NCI-H460 (cell line): ENCODE measurements at regions not wholly inside any gene's neighbourhood (a gene's known extent, or its start where the extent isn't known, plus 50 kb on each side); places are given as distances from the start of the nearest gene placed in this dataset.
"Not testable (repeated sequence)": the region's sequence is repeated elsewhere in the genome, so short reads cannot be mapped to it uniquely, and the experiment has no call there.

Source experiments
- DNase-seq: peaks from one replicate; pipeline ENCODE4 v3.0.0-alpha.2; 2016; ENCODE audit warnings: low read depth; ENCODE audit errors: extremely low read depth

DNA sequence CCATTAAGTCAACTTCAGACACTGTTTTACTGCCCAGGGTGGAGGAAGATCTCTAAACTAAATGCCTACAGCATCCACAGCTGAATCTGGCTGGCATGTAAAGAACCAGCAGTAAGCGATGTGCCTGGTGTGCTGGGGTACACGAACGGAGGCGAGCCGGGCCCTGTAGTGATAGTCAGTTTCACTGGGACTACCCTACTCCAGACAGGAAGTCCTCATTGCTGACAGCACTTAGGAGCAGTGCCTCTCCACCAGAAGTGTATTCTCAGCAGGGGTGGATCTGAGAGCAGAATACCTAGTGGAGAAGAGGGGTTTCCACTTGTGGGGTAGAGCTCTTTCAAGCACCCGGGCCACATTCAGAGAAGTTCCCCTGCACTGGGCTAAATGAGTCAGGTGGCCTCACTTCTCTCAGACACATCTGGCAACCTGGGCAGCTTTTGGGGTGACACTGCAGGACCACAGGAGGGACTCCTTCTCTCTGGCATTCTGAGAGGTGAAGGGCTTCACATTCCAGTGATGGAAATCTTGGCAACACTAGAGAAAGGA is 290.3 kb upstream of the PLGLB1 start:
- DNase-seq: not testable (repeated sequence)

DNA sequence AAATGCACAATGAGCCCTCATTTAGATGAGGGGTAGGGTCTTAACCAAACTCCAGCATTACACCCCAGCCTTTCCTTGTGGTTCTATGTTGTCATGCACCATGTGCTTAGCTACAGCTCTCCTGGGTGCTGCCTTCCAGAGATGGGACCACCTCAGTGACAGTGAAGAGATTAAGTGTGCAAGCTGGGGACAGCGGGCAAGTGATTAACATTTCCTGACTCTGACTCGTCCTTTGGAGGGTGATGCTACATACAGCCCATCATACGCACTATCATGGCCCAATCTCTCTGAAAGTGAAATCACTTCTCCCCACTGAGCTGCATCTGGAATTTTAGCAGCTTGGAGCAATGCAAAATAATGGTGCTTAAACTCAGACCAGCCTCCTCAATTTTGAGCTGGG is 293.0 kb upstream of the PLGLB1 start:
- DNase-seq: not testable (repeated sequence)

DNA sequence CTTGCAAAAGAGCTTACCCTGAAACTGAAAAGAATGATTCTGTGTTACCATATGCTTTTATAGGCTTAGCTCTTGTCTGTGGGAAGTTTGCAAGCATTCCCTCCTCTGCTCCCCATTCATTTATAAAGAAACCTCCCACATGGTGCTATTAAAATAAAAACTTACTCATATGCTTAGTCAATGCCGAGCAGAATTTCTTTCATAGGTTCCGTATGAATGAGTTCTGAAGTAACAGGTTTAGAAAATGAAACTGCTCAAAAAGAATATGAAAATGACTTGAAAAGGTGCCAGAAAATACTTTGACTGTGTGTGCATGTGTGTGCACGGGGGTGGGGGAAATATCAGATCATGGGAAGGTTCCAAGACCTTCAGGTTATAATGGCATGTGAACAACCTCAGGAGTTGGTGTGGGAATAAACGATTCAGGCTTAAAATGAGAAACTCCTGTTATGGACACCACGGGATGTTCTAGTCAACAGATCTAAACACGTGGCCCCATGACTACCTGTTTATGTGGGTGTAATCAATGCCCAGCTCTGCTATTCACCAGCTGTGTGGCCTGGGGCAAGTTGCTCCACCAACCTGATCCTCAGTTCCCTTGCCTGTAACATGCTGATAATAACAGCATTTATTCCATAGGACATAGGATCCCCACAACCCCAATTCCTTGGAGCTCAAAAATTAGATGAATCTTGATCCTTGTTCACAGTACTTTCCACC is 293.7 kb upstream of the PLGLB1 start:
- not testable (repeated sequence) for DNase-seq

DNA sequence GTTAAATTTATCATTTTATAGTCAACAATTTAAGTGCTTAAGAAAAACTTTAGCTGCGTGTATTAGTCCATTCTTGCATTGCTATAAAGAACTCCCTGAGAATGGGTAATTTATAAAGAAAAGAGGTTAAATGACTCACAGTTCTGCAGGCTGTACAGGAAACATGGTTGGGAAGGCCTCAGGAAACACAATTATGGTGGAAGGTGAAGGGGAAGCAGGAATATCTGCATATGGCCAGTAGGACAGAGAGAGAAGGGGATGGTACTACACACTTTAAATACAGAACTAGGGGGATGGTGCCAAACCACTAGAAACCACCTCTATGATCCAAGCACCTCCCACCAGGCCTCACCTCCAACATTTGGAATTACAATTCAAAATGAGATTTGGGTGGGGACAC is 295.5 kb upstream of the PLGLB1 start:
- DNase-seq: not testable (repeated sequence)

DNA sequence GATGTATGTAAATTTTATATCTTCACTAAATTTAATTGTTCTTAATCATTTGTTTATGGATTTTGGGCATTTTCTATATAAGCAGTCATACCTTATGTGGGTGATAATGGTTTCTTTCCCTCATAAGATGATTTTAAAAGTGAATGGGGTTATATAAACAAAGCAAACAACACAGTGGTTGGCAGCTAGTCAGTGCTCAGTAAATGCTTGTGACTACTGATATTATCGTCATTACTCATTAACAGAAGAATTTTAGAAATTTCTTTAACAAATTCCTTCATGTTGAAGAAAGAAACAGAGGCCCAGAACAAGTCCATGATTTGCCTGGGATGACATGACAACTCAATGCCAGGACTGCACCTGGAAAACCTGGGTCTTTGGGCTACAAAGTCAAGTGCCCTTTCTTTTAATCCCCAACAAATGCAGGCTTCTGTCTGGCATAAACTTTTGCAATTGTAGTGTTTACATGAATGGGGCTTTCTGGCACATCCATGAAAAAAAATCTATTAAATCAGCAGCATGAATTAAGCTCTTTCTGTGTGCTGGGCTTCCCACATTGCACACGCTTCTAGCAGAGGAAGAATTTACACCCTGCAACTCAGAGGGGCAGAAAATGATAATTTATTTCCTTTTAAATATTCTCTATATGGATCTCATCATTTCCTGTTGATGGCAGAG is 297.3 kb upstream of the PLGLB1 start:
- not testable (repeated sequence) for DNase-seq

DNA sequence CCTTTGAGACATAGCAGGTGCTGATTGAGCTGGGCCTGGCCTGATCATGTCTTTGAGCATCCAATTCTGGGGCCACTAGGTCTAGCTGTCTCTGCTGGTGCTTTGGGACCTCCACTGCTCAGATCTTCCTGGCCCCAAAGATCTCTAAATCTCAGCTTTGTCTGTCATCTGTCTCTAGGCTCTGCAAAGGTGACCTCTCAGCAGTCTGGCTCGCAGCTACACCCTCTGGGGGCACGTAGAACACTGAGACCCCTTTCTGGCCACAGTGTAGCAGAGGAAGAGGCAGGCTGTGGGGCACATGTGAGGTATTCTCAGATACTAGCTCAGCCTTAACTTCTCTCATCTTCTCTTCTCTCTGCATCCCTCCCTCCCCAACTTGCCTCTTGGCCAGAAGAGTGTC is 298.1 kb upstream of the PLGLB1 start:
- not testable (repeated sequence) for DNase-seq

DNA sequence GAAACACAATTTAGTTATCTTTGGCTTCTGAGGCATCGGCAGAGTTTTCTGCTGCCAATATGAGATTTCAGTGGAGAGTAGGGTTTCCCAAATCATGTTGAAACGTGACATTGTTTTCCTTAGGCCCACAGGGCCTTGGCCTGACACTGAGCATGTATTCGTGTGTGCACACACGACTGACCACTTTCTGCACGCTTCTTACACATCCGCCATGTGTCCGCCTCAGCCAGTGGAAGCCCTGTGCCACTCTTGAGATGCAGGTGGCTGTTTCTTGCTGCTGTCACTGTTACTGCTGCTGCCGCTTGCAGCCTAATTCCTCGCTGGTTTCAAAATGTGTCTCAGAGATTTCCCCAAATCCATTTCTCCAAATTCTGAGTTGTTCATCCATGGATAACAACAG is 299.6 kb upstream of the PLGLB1 start:
- DNase-seq: not testable (repeated sequence)

DNA sequence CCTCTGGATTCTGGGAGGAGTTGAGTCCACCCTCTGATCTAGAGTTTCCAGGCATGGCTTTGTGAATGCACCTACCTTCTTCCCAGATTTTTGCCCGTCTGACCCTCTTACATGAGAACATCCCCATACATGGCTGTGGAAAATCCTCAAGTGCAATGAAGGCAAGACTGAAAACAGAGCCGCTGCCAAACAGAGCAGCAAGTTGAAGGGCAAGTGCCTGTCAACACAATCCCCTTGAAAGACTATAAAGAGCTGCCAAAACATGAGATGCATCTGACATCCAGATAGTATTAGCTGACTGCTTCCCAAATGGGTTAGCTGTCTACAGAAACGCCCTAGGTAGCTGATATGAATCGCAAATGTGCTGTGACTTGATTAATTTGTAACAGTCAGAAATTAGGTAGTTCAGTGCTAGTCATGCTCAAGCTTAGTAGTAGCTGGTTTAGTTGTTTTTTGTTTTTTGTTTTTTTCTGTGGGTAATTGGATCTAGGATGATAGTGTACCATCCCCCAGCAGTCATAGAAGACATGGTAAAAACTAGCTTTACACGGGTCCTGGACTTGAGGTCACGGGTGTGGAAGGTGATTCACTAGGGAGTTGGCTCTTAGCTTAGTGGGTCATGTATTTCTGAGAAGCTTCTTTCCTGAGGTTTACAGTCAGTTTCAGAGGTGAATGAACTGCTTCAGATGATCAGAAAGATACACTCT is 302.8 kb upstream of the PLGLB1 start:
- not testable (repeated sequence) for DNase-seq

DNA sequence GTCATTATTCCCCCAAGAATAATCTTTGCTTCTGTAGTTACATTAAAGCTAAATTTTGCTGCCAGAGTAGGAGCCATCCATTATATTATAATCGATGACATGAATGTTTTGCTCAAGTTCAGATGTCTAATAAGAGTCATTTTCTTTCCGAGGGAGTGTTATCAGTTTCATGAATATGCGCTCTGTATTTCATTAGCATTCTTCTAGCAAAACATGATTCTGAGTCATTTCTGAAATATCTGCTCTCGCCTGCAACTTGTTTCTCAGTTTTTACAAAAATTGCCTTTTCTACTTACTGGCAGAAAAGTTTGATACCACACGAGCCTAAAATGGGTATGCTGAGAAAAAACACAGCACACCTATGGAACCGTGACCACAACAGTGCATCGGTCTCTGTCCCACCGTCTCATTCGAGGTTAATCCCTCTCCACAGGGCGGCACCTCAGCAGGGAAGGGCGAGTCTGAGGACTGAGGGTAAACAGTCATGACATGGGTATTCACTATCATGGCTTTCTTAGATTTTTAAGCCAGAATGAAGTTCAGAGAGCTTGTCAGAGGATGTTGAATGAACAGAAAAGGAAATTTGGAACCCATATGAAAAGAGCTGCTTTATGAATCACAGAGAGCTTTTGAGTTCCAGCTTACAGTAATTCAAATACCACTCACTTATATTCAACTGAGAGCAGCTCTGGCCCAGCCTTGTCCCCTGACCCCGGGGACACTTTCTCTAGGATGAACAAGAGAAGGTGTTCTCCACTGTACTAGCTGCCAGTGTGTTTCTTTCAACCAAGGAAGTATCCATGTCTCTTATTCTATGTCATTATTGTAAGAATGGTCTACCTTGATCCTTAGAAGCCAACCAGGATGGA is 303.6 kb upstream of the PLGLB1 start:
- DNase-seq: not testable (repeated sequence)

DNA sequence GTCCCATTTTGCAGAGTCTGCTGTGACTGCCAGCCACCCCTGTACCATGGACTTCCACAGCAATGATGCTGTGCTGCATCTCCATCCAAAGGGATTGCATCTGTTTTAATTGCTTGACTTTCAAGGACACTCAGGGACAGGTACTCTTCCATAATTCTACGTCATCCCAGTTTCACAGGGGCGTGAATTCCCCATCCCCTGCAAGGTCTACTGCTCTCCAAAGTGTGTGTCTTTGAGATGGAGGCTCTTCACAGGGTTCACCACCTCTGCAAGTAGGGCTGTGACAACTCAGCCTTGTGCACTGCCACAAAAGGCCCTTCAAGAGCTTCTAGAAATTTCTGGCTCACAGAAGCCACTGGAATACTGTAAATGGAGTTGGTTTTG is 304.3 kb upstream of the PLGLB1 start:
- not testable (repeated sequence) for DNase-seq

DNA sequence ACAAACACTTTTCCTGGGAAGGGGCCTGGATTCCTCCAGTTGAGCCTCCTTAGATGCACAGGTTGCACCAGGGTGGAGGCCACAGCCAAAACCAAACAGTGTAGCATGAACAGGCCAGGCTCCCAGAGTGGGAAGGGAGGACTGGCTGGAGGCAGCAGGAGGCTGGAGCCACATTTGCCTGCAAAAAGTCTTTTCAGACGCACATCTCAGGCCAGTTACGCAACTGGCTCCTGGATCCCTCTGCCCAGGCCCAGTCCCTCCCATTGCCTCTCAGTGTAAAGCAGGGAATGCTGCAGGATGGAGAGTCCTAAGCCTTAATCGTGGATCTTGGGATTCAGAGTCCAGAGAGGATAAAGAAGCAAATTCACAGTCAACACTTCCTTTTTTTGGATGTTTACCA is 305.1 kb upstream of the PLGLB1 start:
- DNase-seq: not testable (repeated sequence)

DNA sequence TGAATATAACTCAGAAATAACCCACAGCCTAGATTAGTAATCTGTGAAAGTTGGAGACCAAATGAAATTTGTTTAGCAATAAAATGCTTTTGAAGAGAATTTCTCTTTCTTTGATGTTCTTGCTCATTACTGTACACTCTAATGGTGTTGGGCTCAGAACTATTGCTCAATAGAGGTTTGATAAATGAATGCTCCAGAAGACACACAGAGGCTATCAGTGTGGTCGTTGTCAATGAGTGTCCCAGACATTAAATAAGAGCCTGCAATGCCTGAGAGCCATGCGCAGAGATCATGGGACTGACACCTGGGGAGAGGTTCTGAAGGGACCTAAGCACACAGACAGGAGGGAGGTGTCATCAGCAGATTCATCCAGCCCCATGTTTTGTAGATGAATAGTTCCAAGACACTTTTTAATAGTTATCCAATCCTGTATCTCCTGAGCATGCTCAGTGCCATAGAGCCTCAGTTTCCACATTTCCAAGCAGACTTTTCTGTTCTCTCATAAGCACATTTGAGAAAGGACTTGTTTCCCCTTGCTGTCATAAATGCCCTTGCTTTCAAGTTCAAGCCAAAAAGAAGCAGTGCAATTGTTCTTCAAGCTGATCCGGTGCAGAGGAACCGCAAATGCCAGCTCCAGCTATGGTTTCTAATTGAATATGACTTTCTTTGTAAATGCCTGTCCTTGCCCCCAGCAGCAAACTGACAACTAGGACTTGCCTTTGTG is 306.2 kb upstream of the PLGLB1 start:
- not testable (repeated sequence) for DNase-seq

DNA sequence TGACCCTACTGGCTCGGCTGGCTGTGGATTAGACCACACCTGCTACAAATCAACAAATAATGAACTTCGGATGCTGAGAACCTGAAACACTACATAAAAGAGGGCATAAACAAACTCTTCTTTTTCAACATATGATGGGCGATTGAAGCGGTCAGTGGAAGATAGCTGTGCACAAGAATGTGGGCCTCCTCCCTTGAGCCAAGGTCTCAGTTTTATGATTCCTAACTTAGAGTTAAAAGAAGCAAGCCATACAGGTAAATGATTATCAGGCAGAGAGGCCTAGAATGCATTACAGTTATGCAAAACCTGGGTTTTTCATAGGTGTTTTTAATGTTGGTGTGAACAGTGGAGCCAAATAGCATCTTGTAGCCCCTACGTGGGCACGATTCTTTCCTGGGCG is 307.9 kb upstream of the PLGLB1 start:
- not testable (repeated sequence) for DNase-seq

DNA sequence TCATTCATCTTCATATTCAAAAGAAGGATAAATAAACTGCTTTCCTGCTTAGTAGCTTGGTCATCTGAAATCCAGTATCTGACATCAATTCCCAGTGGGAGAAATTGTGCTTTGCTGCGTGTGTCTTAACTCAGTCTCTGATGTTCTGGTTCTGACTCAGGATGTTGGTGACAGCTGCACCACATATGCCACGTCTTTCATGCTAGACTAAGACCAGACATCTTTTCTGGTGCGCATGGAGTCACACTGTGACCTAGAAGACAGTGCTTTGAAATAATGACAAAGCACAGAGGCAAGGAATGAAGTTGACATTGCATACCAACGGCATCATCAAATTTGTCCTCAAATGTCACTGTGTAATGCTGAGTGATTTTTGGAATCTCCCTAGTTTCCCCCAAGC is 308.8 kb upstream of the PLGLB1 start:
- DNase-seq: not testable (repeated sequence)

DNA sequence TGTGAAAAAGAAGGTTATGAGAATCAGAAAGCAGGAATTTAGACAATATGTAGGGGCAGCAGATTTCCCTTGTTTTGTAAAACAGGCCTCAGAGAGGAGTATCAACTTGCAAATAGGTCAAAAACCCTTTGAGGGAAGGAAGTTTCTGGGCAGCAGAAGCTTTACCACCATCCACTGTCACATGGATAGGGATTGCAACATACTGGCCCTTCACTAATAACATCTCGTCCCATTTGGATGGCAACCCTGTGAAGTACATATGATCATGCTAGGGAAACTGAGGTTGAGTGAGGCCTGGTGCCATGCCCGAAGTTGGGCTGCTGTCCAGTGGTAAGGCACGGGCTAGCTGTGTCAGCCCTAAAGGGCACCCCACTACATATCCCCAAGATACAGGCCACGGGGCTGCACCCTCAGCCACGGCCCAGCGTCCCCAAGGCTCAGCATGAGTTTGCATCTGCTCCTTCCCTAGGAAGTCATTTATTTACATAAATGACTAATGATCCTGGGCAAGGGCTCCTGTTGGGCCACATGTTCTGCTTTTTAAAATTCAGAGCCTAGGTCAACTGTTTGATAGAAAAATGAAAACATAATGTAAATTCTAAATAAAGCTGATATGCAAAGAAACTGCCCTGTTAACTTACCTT is 310.4 kb upstream of the PLGLB1 start:
- not testable (repeated sequence) for DNase-seq

DNA sequence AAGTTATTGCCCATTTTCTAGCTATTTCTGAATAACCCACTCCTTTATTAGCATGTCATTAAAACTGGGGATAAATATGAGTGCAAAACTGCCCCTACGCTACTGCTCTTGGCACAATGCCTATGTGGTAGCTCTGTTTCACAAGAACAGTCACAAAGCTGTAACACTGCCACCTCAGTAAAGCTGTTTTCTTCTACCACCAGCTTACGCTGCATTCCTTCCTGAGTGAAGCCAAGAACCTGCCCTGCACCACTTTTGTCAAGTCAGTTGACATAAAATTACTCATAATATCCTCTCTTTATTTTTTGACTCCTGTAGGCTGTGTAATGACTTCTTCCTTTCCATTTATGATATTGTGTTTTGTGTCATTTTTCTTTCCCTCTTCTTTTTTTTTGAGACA is 313.2 kb upstream of the PLGLB1 start:
- DNase-seq: not testable (repeated sequence)

DNA sequence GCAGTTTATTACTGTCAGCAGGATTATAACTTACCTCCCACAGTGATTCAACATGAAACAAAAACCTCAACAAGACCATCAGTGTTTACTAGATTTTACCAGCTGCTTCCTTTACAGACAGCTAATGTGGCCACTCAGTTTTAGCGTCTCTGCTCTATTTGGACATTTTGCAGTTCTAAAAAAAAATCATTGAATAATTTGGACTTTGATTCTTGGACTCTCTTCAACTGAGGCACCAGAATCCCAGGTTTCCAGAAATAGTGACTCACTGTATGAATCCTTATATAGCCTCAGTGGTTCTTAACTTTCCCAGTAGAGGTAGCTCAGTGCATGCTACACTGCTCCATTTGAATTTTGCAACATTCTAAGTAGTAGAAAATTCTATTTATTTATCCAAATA is 317.4 kb upstream of the PLGLB1 start:
- not testable (repeated sequence) for DNase-seq

DNA sequence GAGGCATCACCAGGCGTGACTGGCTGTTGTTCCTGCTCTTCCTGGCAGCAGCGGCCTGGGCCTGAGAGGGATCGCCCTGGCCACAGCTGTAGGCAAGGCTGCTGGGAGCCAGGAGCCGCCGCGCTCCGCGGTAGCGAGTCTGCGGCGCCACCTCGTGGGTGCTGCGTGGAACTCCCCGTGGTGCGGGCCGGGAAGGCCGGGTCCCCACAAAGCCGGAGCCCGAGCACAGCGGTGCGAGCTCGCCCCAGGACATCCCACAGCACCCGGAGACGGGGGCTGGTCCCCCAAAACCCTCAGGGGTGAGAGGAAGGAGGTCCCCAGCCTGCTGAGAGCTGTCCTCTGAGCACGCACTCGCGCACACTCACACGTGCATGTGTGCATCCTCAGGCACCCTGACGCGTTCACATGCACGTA is 320.0 kb upstream of the PLGLB1 start:
- DNase-seq: peak; percentile 52

DNA sequence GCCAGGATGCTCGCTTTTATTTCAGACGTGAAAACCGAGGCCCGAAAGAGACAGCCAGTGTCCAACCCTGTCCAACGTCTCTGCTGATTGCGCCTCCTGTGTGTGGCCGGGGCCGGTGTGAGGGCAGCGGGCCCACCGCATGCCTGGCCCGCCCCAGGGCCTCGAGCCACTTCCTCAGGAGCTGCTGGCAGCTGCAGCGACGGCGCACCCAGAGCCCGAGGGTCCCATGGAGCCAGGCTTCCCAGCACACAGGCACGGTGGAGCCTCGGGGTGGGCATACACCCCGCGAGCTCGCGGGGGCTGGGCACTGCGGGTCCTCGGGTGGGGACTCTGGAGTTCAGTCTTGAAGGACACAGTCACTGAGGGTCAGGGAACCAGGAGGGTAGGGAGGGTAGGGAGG is 320.5 kb upstream of the PLGLB1 start:
- not testable (repeated sequence) for DNase-seq
